H1 (cell line): ENCODE measurements at regions not wholly inside any gene's neighbourhood (a gene's known extent, or its start where the extent isn't known, plus 50 kb on each side); places are given as distances from the start of the nearest gene placed in this dataset.

Experiments
- CTCF ChIA-PET: fragments of 300-600 bp; sonication (Branson Sonifier 250); formaldehyde crosslinking; loops from one replicate; lab custom pipeline; 2021; ENCODE audit not compliant: partially characterized antibody; lab: Charles Lee
- POLR2A ChIA-PET: fragments of 300-600 bp; sonication (Branson Sonifier 250); formaldehyde crosslinking; loops from one replicate; lab custom pipeline; 2021; ENCODE audit warnings: inconsistent platforms; ENCODE audit not compliant: partially characterized antibody; lab: Charles Lee
- DNase-seq, 2 experiments: peaks; one replicate each; pipeline versions ENCODE4 v3.0.0 to v3.0.0-alpha.2; 2010 to 2022; ENCODE audit warnings: low spot score in 2 of 2, low read depth in 1 of 2, mixed read lengths in 1 of 2
- FAIRE-seq: peaks from 2 replicates; lab custom pipeline; 2011; peaks lifted over from hg19 to GRCh38; lab: Jason Lieb, UNC
- H2AFZ ChIP-seq: 2 replicates; pipeline ENCODE4 v1.8.1; 2012; ENCODE audit warnings: low read length, inconsistent platforms
- H2AK5ac ChIP-seq: 2 replicates; pipeline ENCODE4 v1.6.1; 2013; ENCODE audit warnings: low read depth, low read length
- H2BK120ac ChIP-seq: replicated peaks from 2 replicates; pipeline ENCODE3; 2013; ENCODE audit warnings: low read depth, low read length, inconsistent platforms
- H2BK12ac ChIP-seq: 2 replicates; pipeline ENCODE4 v1.6.1; 2013; ENCODE audit warnings: low read depth, low read length
- H2BK15ac ChIP-seq: 2 replicates; pipeline ENCODE4 v1.6.1; 2013; ENCODE audit warnings: low read length
- H2BK20ac ChIP-seq: 2 replicates; pipeline ENCODE4 v1.6.1; 2013; ENCODE audit warnings: low read length
- H2BK5ac ChIP-seq: 2 replicates; pipeline ENCODE4 v1.6.1; 2013; ENCODE audit warnings: low read depth, low read length
- H3K14ac ChIP-seq: 2 replicates; pipeline ENCODE4 v1.6.1; 2013; ENCODE audit warnings: inconsistent platforms; ENCODE audit not compliant: insufficient read length
- H3K18ac ChIP-seq: 2 replicates; pipeline ENCODE4 v1.6.1; 2013; ENCODE audit warnings: low read length; ENCODE audit errors: extremely low read depth
- H3K23ac ChIP-seq: 2 replicates; pipeline ENCODE4 v1.6.1; 2013; ENCODE audit warnings: inconsistent platforms; ENCODE audit not compliant: insufficient read length
- H3K23me2 ChIP-seq: 2 replicates; pipeline ENCODE4 v1.6.1; 2013; ENCODE audit warnings: low read depth, low read length
- H3K27ac ChIP-seq: 2 replicates; pipeline ENCODE4 v1.6.1; 2011; ENCODE audit warnings: low read depth, low read length, inconsistent platforms
- H3K27me3 ChIP-seq, 4 experiments: replicated peaks in 1 of 4; 1 replicate in 1 of 4; 2 replicates in 3 of 4; pipeline versions ENCODE4 v1.6.1 to v1.8.1; 2011 to 2013; ENCODE audit warnings: low read length in 3 of 4, mild to moderate bottlenecking in 3 of 4, inconsistent platforms in 2 of 4, mixed read lengths in 2 of 4, moderate library complexity in 1 of 4; ENCODE audit not compliant: control insufficient read depth in 3 of 4, insufficient read depth in 3 of 4; ENCODE audit errors: extremely low read depth in 1 of 4
- H3K36me3 ChIP-seq, 4 experiments: 2 replicates each; pipeline versions ENCODE4 v1.6.1 to v1.8.1; 2011 to 2013; ENCODE audit warnings: mild to moderate bottlenecking in 4 of 4, low read length in 3 of 4, moderate library complexity in 2 of 4, control low read depth in 1 of 4, inconsistent platforms in 1 of 4; ENCODE audit not compliant: insufficient read depth in 4 of 4, control insufficient read depth in 2 of 4
- H3K4ac ChIP-seq: replicated peaks from 2 replicates; pipeline ENCODE3; 2013; ENCODE audit warnings: low read length, low read depth, mixed read lengths, inconsistent platforms; ENCODE audit not compliant: insufficient read length
- H3K4me1 ChIP-seq, 4 experiments: replicated peaks in 1 of 4; 1 replicate in 1 of 4; 2 replicates in 3 of 4; pipeline versions ENCODE4 v1.6.1 to v1.8.1; 2011 to 2013; ENCODE audit warnings: low read length in 3 of 4, inconsistent platforms in 2 of 4, mixed read lengths in 1 of 4; ENCODE audit not compliant: insufficient read depth in 4 of 4, control insufficient read depth in 3 of 4
- H3K4me2 ChIP-seq, 2 experiments: 2 replicates each; pipeline versions ENCODE4 v1.6.1 to v1.8.1; 2011 to 2013; ENCODE audit warnings: low read depth in 2 of 2, low read length in 2 of 2, control low read depth in 1 of 2, inconsistent platforms in 1 of 2, mild to moderate bottlenecking in 1 of 2; ENCODE audit not compliant: insufficient read depth in 1 of 2
- H3K4me3 ChIP-seq, 4 experiments: fragments of 200-600, 300-600 bp in 1 of 4; sonication (generic), shearing (Covaris generic), sonication (Bioruptor Twin) in 1 of 4; 2 replicates each; pipeline versions ENCODE4 v1.5.1 to v1.8.1; 2011 to 2016; ENCODE audit warnings: low read length in 4 of 4, low read depth in 3 of 4, control low read depth in 2 of 4, inconsistent platforms in 2 of 4, mild to moderate bottlenecking in 2 of 4, mixed read lengths in 1 of 4, moderate library complexity in 1 of 4; ENCODE audit not compliant: insufficient read depth in 2 of 4; ENCODE audit errors: extremely low read depth in 1 of 4
- H3K56ac ChIP-seq: replicated peaks from 2 replicates; pipeline ENCODE3; 2013; ENCODE audit warnings: low read depth, mild to moderate bottlenecking, mixed read lengths, low read length, inconsistent platforms; ENCODE audit not compliant: insufficient read length
- H3K79me1 ChIP-seq: 2 replicates; pipeline ENCODE4 v1.6.1; 2013; ENCODE audit warnings: low read depth, low read length, control low read depth
- H3K79me2 ChIP-seq, 2 experiments: 2 replicates each; pipeline versions ENCODE4 v1.6.1 to v1.8.1; 2012 to 2013; ENCODE audit warnings: low read length in 2 of 2, mild to moderate bottlenecking in 2 of 2, inconsistent platforms in 1 of 2; ENCODE audit not compliant: insufficient read depth in 2 of 2, control insufficient read depth in 1 of 2
- H3K9ac ChIP-seq, 4 experiments: replicated peaks in 1 of 4; 1 replicate in 1 of 4; 2 replicates in 3 of 4; pipeline versions ENCODE4 v1.6.1 to v1.8.1; 2011 to 2013; ENCODE audit warnings: low read depth in 3 of 4, low read length in 3 of 4, control low read depth in 2 of 4, mild to moderate bottlenecking in 2 of 4, moderate library complexity in 2 of 4, inconsistent platforms in 1 of 4; ENCODE audit errors: extremely low read depth in 1 of 4
- H3K9me3 ChIP-seq, 2 experiments: 2 replicates each; pipeline versions ENCODE4 v1.6.1 to v1.8.1; 2012 to 2013; ENCODE audit warnings: mild to moderate bottlenecking in 2 of 2, moderate library complexity in 2 of 2, control low read depth in 1 of 2, inconsistent platforms in 1 of 2, low read depth in 1 of 2, low read length in 1 of 2, mixed read lengths in 1 of 2; ENCODE audit not compliant: insufficient read depth in 2 of 2
- H4K20me1 ChIP-seq, 2 experiments: replicated peaks in 1 of 2; 2 replicates each; pipeline versions ENCODE3 to v1.8.1; 2011 to 2013; ENCODE audit warnings: inconsistent platforms in 2 of 2, low read length in 2 of 2, mild to moderate bottlenecking in 1 of 2; ENCODE audit not compliant: insufficient read depth in 2 of 2, control insufficient read depth in 1 of 2
- H4K5ac ChIP-seq: 2 replicates; pipeline ENCODE4 v1.6.1; 2013; ENCODE audit warnings: low read length, low read depth, mixed read lengths, inconsistent platforms; ENCODE audit not compliant: insufficient read length
- H4K8ac ChIP-seq: 2 replicates; pipeline ENCODE4 v1.8.0; 2013; ENCODE audit warnings: mild to moderate bottlenecking, moderate library complexity, low read length, inconsistent platforms; ENCODE audit not compliant: insufficient read depth; ENCODE audit errors: extremely low read depth
- H4K91ac ChIP-seq: replicated peaks from 2 replicates; pipeline ENCODE3; 2013; ENCODE audit warnings: low read length, mixed read lengths, inconsistent platforms; ENCODE audit not compliant: insufficient read length
- ATF3 ChIP-seq: IDR thresholded peaks from 2 replicates; pipeline ENCODE4 v1.6.1; 2011; ENCODE audit warnings: low read depth, mild to moderate bottlenecking, low read length; ENCODE audit not compliant: insufficient read depth
- CEBPB ChIP-seq: IDR thresholded peaks from 2 replicates; pipeline ENCODE4 v1.6.1; 2012; ENCODE audit warnings: low read depth, low read length
- EZH2 ChIP-seq: fragments of 200-600 bp; sonication (generic); IDR thresholded peaks from 2 replicates; pipeline ENCODE4 v1.7.1; 2012; ENCODE audit warnings: low read depth, mild to moderate bottlenecking, moderate library complexity, low read length, inconsistent platforms; ENCODE audit not compliant: severe bottlenecking
- GABPA ChIP-seq: IDR thresholded peaks from 2 replicates; pipeline ENCODE4 v1.6.1; 2011; ENCODE audit warnings: mild to moderate bottlenecking, low read length, moderate library complexity, borderline replicate concordance; ENCODE audit not compliant: insufficient read depth
- RBBP5 ChIP-seq: IDR thresholded peaks from 2 replicates; pipeline ENCODE4 v1.7.1; 2012; ENCODE audit warnings: low read depth, mild to moderate bottlenecking, inconsistent platforms, low read length, moderate library complexity, borderline replicate concordance
- RFX5 ChIP-seq: IDR thresholded peaks from 2 replicates; pipeline ENCODE4 v1.6.1; 2011; ENCODE audit warnings: low read depth, low read length, improper control_type of control experiment, borderline replicate concordance
- SIRT6 ChIP-seq: IDR thresholded peaks from one replicate; pipeline ENCODE4 v1.7.1; 2012; ENCODE audit warnings: low read length, inconsistent platforms
- SIX5 ChIP-seq: IDR thresholded peaks from 2 replicates; pipeline ENCODE4 v1.6.1; 2011; ENCODE audit warnings: mild to moderate bottlenecking, low read depth, low read length
- SUZ12 ChIP-seq: fragments of 200-600 bp; sonication (generic); IDR thresholded peaks from 2 replicates; pipeline ENCODE4 v1.6.1; 2012; ENCODE audit warnings: mild to moderate bottlenecking, inconsistent platforms, low read length, moderate library complexity, mixed read lengths
- USF2 ChIP-seq: IDR thresholded peaks from 2 replicates; pipeline ENCODE4 v1.6.1; 2011; ENCODE audit warnings: low read length, improper control_type of control experiment
- WGBS, 2 experiments: shearing (Covaris generic) in 1 of 2; methylation state at CpG; one replicate each; pipeline versions ENCODE4 v1.1.6 to v1.1.7; 2013 to 2015; ENCODE audit warnings: low lambda C conversion rate in 2 of 2, mixed read lengths in 2 of 2, inconsistent platforms in 1 of 2, low coverage in 1 of 2, missing lambda C conversion rate in 1 of 2; ENCODE audit not compliant: insufficient replicate concordance in 2 of 2, insufficient coverage in 1 of 2, insufficient read length in 1 of 2; ENCODE audit errors: extremely low coverage in 1 of 2, missing lambda C conversion rate in 1 of 2; 5-methylcytosine and 5-hydroxymethylcytosine counted together

- no peaks in the 10 kb centered on the region for H3K27me3 ChIP-seq
- TF ChIP-seq CEBPB, result no peak
- TF ChIP-seq SIX5, result no peak
- no peak for TF ChIP-seq SUZ12
- TF ChIP-seq GABPA, result no peak
- no peak for TF ChIP-seq SIRT6
- TF ChIP-seq ATF3, result no peak
- no peak for TF ChIP-seq USF2
- TF ChIP-seq RFX5, result no peak
- no peak for TF ChIP-seq RBBP5
- TF ChIP-seq EZH2, result no peak
- TF ChIP-seq, all 59 proteins: peak for 0
- CTCF ChIA-PET, result no interaction called here
- H3K23ac ChIP-seq, result no peak overlapping the region
- no peak overlapping the region for H2BK12ac ChIP-seq
- no peak overlapping the region for H3K4ac ChIP-seq
- H3K14ac ChIP-seq, result no peak overlapping the region
- POLR2A ChIA-PET, result no interaction called here
- H3K27ac ChIP-seq, result no peak overlapping the region
- WGBS, 2 experiments, result 65% methylated on average over 1 of the region's 2 CpGs; no CpG with 5 or more reads in 1 of the 2 experiments
- no peaks in the 10 kb centered on the region; the same call in 1 of the 2 replicates for H3K23me2 ChIP-seq
- no peak overlapping the region for H2AK5ac ChIP-seq
- no peak overlapping the region for H4K5ac ChIP-seq
- H3K18ac ChIP-seq, result no peak overlapping the region
- no peaks in the 10 kb centered on the region for H3K4me1 ChIP-seq
- H4K20me1 ChIP-seq, result no peaks in the 10 kb centered on the region
- H2BK120ac ChIP-seq, result no peak overlapping the region
- H3K4me3 ChIP-seq, result no peak overlapping the region
- H2BK15ac ChIP-seq, result no peak overlapping the region
- no peak overlapping the region for H3K56ac ChIP-seq
- FAIRE-seq (no peak), DNase-seq (no peak)
- no peaks in the 10 kb centered on the region for H3K36me3 ChIP-seq
- H3K9ac ChIP-seq, result no peak overlapping the region
- no peak overlapping the region for H2AFZ ChIP-seq
- H3K4me2 ChIP-seq, result no peak overlapping the region
- no peak overlapping the region for H2BK5ac ChIP-seq
- H3K79me1 ChIP-seq, result no peaks in the 10 kb centered on the region
- no peak overlapping the region for H4K91ac ChIP-seq
- H4K8ac ChIP-seq, result no peak overlapping the region
- no peak overlapping the region for H2BK20ac ChIP-seq
- H3K9me3 ChIP-seq, result peaks cover 51 to 53% of the 10 kb centered on the region in 2 experiments
- H3K79me2 ChIP-seq, result no peaks in the 10 kb centered on the region
Measured at GRCh38 chr7:63918986-63919385, 79.7 kb upstream of the ZNF722 start.
